HEK293T (cell line): ENCODE measurements at regions not wholly inside any gene's neighbourhood (a gene's known extent, or its start where the extent isn't known, plus 50 kb on each side); places are given as distances from the start of the nearest gene placed in this dataset.

Source experiments
- CTCF ChIA-PET: fragments of 350-600 bp; formaldehyde crosslinking; extraction: SDS; loops from one replicate; lab custom pipeline; 2021; ENCODE audit warnings: antibody characterized with exemption, inconsistent platforms; lab: Yijun Ruan, JAX
- POLR2A ChIA-PET: fragments of 350-600 bp; formaldehyde crosslinking; extraction: SDS; loops from one replicate; lab custom pipeline; 2020; ENCODE audit warnings: antibody characterized with exemption, inconsistent platforms; lab: Yijun Ruan, JAX
- DNase-seq: peaks from one replicate; pipeline ENCODE4 v3.0.0; 2012; ENCODE audit warnings: mixed read lengths; ENCODE audit errors: extremely low spot score
- ARNT ChIP-seq: fragments of 450-650 bp; IDR thresholded peaks from 2 replicates; pipeline ENCODE4 v1.6.1; 2017; ENCODE audit warnings: mild to moderate bottlenecking
- BHLHE40 ChIP-seq: fragments of 450-650 bp; IDR thresholded peaks from 2 replicates; pipeline ENCODE4 v1.6.1; 2016; ENCODE audit warnings: mild to moderate bottlenecking, moderate library complexity, borderline replicate concordance
- CTBP1 ChIP-seq: fragments of 450-650 bp; IDR thresholded peaks from 2 replicates; pipeline ENCODE4 v1.6.1; 2016; ENCODE audit warnings: borderline replicate concordance
- ELF4 ChIP-seq: fragments of 450-650 bp; IDR thresholded peaks from 2 replicates; pipeline ENCODE4 v1.6.1; 2017; ENCODE audit warnings: antibody characterized with exemption
- FOXA1 ChIP-seq: fragments of 450-650 bp; IDR thresholded peaks from 2 replicates; pipeline ENCODE4 v1.6.1; 2016; ENCODE audit warnings: mild to moderate bottlenecking
- FOXK2 ChIP-seq: fragments of 450-650 bp; IDR thresholded peaks from 2 replicates; pipeline ENCODE4 v1.6.1; 2016; ENCODE audit warnings: mild to moderate bottlenecking
- FOXM1 ChIP-seq: fragments of 450-650 bp; IDR thresholded peaks from 2 replicates; pipeline ENCODE4 v1.6.1; 2017; ENCODE audit warnings: mild to moderate bottlenecking, borderline replicate concordance
- HDGF ChIP-seq: fragments of 450-650 bp; IDR thresholded peaks from 2 replicates; pipeline ENCODE4 v1.6.1; 2017; ENCODE audit warnings: antibody characterized with exemption, borderline replicate concordance
- L3MBTL2 ChIP-seq: fragments of 450-650 bp; conservative IDR thresholded peaks from 2 replicates; pipeline ENCODE4 v1.6.1; 2016; ENCODE audit warnings: mild to moderate bottlenecking
- LEF1 ChIP-seq: fragments of 450-650 bp; IDR thresholded peaks from 2 replicates; pipeline ENCODE4 v1.6.1; 2017; ENCODE audit warnings: mild to moderate bottlenecking, borderline replicate concordance
- NFRKB ChIP-seq: fragments of 450-650 bp; IDR thresholded peaks from 2 replicates; pipeline ENCODE4 v1.6.1; 2016; ENCODE audit warnings: mild to moderate bottlenecking, moderate library complexity
- SP1 ChIP-seq: fragments of 450-650 bp; IDR thresholded peaks from 2 replicates; pipeline ENCODE4 v1.6.1; 2017
- SUZ12 ChIP-seq: fragments of 450-650 bp; IDR thresholded peaks from 2 replicates; pipeline ENCODE4 v1.6.1; 2016; ENCODE audit warnings: mild to moderate bottlenecking
- TARDBP ChIP-seq: fragments of 450-650 bp; IDR thresholded peaks from 2 replicates; pipeline ENCODE4 v1.6.1; 2016
- ZNF384 ChIP-seq: fragments of 450-650 bp; IDR thresholded peaks from 2 replicates; pipeline ENCODE4 v1.6.1; 2016
- TF ChIP-seq, protein P1 (sequence below): fragments of 450-650 bp; IDR thresholded peaks from 2 replicates; pipeline ENCODE4 v1.6.1; 2016

DNA sequence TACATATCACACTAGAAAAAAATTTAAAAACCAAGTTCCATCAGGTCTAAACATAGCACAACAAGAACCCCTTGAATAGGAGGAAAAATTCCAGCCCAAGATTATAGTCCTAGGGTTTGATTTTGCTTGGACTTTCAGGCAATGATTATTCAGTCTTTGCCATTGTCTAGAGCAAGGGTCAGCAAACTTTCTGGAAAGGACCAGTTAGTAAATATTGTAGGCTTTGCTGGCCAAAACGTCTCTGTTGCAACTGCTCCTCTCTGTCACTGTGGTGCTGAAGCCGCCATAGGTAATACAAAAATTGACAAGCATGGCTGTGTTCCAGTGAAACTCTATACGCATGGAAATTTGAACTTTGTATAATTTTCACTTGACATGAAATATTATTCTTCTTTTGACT lies 95.5 kb upstream of the UBAC2 start:
- ChIA-PET CTCF (no interaction called here), POLR2A (no interaction called here)
- DNase-seq, result no peak
- no peak for TF ChIP-seq ARNT
- TF ChIP-seq HDGF, result no peak
- TF ChIP-seq FOXM1, result no peak
- TF ChIP-seq BHLHE40, result no peak
- no peak for TF ChIP-seq ELF4
- no peak for TF ChIP-seq CTBP1
- TF ChIP-seq FOXK2, result no peak
- TF ChIP-seq ZNF384, result no peak
- no peak for TF ChIP-seq LEF1
- TF ChIP-seq L3MBTL2, result no peak
- no peak for TF ChIP-seq SUZ12
- TF ChIP-seq NFRKB, result no peak
- no peak for TF ChIP-seq TARDBP
- no peak for TF ChIP-seq FOXA1
- TF ChIP-seq, protein P1, sequence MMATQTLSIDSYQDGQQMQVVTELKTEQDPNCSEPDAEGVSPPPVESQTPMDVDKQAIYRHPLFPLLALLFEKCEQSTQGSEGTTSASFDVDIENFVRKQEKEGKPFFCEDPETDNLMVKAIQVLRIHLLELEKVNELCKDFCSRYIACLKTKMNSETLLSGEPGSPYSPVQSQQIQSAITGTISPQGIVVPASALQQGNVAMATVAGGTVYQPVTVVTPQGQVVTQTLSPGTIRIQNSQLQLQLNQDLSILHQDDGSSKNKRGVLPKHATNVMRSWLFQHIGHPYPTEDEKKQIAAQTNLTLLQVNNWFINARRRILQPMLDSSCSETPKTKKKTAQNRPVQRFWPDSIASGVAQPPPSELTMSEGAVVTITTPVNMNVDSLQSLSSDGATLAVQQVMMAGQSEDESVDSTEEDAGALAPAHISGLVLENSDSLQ, result no peak
- TF ChIP-seq SP1, result no peak

DNA sequence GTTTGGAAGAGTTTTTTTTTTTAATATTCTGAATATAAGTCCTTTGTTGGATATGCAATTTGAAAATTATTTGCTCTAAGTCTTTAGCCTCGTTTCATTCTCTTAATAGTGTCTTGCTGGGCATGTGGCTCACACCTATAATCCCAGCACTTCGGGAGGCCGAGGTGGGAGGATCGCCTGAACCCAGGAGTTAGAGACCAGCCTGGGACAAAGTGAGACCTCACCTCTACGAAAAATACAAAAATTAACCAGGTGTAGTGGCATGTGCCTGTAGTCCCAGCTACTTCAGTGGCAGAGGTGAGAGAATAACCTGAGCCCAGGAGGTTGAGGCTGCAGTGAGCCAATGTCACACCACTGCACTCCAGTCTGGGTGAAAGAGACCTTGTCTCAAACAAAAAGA lies 87.3 kb upstream of the UBAC2 start:
- ChIA-PET CTCF (no interaction called here), POLR2A (no interaction called here)
- DNase-seq, result no peak
- no peak for TF ChIP-seq TARDBP
- TF ChIP-seq ZNF384, result no peak
- TF ChIP-seq HDGF, result no peak
- TF ChIP-seq FOXA1, result no peak
- TF ChIP-seq ARNT, result no peak
- TF ChIP-seq, protein P1, result no peak
- TF ChIP-seq SUZ12, result no peak
- no peak for TF ChIP-seq L3MBTL2
- no peak for TF ChIP-seq BHLHE40
- no peak for TF ChIP-seq ELF4
- TF ChIP-seq SP1, result no peak
- TF ChIP-seq LEF1, result no peak
- no peak for TF ChIP-seq CTBP1
- TF ChIP-seq NFRKB, result no peak
- no peak for TF ChIP-seq FOXK2
- TF ChIP-seq FOXM1, result no peak

DNA sequence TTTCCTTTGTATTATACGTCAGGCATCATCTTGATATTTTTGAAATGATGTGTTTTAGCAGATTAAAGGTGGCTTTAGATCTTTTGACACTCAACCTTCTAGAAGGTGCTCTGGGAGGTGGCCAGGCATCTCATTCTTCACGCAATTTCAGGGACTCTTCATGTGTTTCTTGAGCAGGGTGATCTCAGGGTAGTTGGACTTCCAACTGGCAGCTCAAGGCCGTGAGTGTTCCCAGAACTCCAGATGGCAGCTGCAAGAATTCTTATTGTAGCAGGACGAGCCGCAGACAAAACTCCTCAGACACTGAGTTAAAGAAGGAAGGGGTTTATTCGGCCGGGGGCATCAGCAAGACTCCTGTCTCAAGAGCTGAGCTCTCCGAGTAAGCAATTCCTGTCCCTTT lies 82.5 kb upstream of the UBAC2 start:
- TF ChIP-seq L3MBTL2 (no peak), FOXA1 (no peak), NFRKB (no peak), CTBP1 (no peak), ZNF384 (no peak)
- TF ChIP-seq, protein P1, result no peak
- POLR2A ChIA-PET, result no interaction called here
- CTCF ChIA-PET, result no interaction called here
- no peak for DNase-seq

DNA sequence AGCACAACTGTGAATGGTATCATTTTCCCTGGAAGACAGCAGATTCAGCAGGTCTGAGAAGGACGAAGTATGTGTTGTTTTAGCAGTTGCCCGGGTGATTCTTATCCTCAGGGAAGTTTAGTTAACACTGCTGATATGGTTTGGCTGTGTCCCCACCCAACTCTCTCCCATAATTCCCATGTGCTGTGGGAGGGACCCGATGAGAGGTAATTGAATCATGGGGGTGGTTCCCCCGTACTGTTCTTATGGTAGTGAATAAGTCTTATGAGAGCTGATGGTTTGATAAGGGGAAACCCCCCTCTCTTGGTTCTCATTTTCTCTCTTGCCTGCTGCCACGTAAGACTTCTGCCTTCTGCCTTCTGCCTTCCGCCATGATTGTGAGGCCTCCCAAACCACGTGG lies 81.0 kb upstream of the UBAC2 start:
- CTCF ChIA-PET, result interaction anchor here (0.6 kb wide), 1 partner anchor 115 kb away, joined by 4 read pairs; no protein-coding TSS in a partner anchor
- TF ChIP-seq FOXA1 (no peak), HDGF (no peak), BHLHE40 (no peak), NFRKB (no peak), ARNT (no peak), SUZ12 (no peak), CTBP1 (no peak), ZNF384 (no peak), FOXM1 (no peak), ELF4 (no peak), SP1 (no peak), FOXK2 (no peak), L3MBTL2 (no peak)
- TF ChIP-seq, protein P1, result no peak
- POLR2A ChIA-PET, result no interaction called here
- no peak for DNase-seq

DNA sequence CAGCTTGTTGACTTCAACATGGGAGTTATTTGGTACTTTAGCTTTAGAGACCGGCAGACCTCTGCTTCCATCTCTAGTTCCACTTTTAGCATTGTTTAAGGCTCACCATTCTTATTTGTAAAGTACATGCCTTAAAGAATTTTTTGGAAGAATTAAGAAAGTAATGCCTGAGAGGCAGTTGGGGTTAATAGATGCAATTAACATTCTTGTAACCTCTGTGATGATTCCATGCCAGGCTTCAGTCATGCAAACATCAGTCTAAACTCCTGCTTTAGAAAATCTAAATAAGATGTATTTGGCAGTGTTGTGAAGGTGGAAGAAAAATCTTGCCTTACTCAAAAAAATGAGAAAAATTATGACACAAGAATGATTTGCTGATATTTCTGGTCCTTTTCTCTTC lies 79.9 kb upstream of the UBAC2 start:
- DNase-seq, result no peak
- ChIA-PET POLR2A (no interaction called here), CTCF (no interaction called here)
- TF ChIP-seq SP1 (no peak), LEF1 (no peak), SUZ12 (no peak), TARDBP (no peak), L3MBTL2 (no peak), CTBP1 (no peak)

DNA sequence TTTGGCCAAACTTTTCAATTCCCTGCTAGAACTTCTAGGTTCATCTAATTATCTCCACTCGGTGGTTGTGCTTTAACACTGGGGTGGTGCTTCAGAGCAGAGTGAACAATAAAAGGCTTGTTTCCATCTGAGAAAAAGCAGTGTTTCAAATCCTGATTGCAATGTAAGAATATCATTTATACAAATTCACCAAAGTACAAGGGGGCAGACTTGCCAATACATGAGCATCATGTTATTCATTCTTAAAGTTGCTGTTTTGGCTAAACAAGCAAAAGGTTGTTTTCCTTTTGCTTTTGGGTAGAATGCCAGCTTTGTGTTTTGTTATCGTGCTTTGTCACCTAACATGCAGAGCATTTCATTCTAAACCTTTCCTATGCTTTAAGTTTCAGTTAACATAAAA lies 78.5 kb upstream of the UBAC2 start:
- POLR2A ChIA-PET, result no interaction called here
- no peak for DNase-seq
- TF ChIP-seq FOXA1 (no peak), ARNT (no peak), NFRKB (no peak), FOXM1 (no peak)
- CTCF ChIA-PET, result no interaction called here
